ENCODE measurements at regions not wholly inside any gene's neighbourhood (a gene's known extent, or its start where the extent isn't known, plus 50 kb on each side); places are given as distances from the start of the nearest gene placed in this dataset.

- no peaks in the 10 kb centered on the region for H3K4me1 Mint-ChIP-seq
- DNase-seq, result no peak
- H3K27ac Mint-ChIP-seq, result no peak overlapping the region
- Histone ChIP-seq H3K4me3 (ENCODE audit: low read length) (no peak overlapping the region), H3K4me1 (ENCODE audit: control insufficient read depth, insufficient read depth, low read length) (no peaks in the 10 kb centered on the region), H3K9ac (ENCODE audit: extremely low read depth, low read length, poor library complexity, severe bottlenecking) (no peak overlapping the region), H3K27ac (ENCODE audit: low read depth, low read length) (no peak overlapping the region), H3K36me3 (ENCODE audit: control insufficient read depth, insufficient read depth, low read length) (no peaks in the 10 kb centered on the region), H3K27me3 (ENCODE audit: control insufficient read depth, insufficient read depth, low read length, poor library complexity, severe bottlenecking) (no peaks in the 10 kb centered on the region), H3K9me3 (ENCODE audit: control insufficient read depth, low read length) (peaks cover 12% of the 10 kb centered on the region)
- no peaks in the 10 kb centered on the region for H3K36me3 Mint-ChIP-seq (ENCODE audit: low read depth)
- no peak overlapping the region for H3K4me3 Mint-ChIP-seq
- H3K27me3 Mint-ChIP-seq (ENCODE audit: insufficient read depth), result no peaks in the 10 kb centered on the region
- peaks cover 19% of the 10 kb centered on the region for H3K9me3 Mint-ChIP-seq
- TF ChIP-seq CTCF (conservative IDR thresholded peaks at IDR 0.05), result no peak
Measured at GRCh38 chr9:13920557-13920956, 393.4 kb downstream of the NFIB start.

DNA sequence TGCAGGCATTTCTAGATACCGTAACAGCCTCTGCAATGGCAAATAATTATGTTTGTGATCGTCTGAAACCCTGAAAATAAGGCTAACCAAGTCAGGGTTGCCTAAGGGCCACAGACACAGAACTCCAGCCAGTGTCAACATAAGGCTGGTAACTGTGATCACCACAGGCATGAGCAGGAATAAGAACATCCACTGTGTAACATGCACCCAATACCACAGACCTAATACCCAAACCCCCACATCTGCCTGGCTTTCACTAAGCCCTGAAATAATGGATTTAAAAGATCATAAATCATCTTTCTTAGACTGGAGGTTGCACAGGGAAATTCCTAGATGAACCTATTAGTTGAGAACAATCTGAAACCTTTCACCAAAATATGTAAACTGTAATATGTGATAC, 394.5 kb downstream of the NFIB start:
- H3K4me1 ChIP-seq (ENCODE audit: control insufficient read depth, insufficient read depth, low read length), result no peaks in the 10 kb centered on the region
- Mint-ChIP-seq H3K4me1 (no peaks in the 10 kb centered on the region), H3K36me3 (ENCODE audit: low read depth) (no peaks in the 10 kb centered on the region), H3K27ac (no peak overlapping the region), H3K4me3 (no peak overlapping the region), H3K27me3 (ENCODE audit: insufficient read depth) (no peaks in the 10 kb centered on the region), H3K9me3 (peaks cover 15% of the 10 kb centered on the region)
- WGBS, 2 experiments (ENCODE audit: insufficient coverage in 1 of 2, insufficient read length in 1 of 2), result 88 to 100% methylated on average over 2 of the region's 2 CpGs
- H3K9ac ChIP-seq (ENCODE audit: extremely low read depth, low read length, poor library complexity, severe bottlenecking), result no peak overlapping the region
- TF ChIP-seq CTCF (conservative IDR thresholded peaks at IDR 0.05), result no peak
- no peak for DNase-seq
- no peaks in the 10 kb centered on the region for H3K27me3 ChIP-seq (ENCODE audit: control insufficient read depth, insufficient read depth, low read length, poor library complexity, severe bottlenecking)
- H3K9me3 ChIP-seq (ENCODE audit: control insufficient read depth, low read length), result peaks cover 12% of the 10 kb centered on the region
- H3K27ac ChIP-seq (ENCODE audit: low read depth, low read length), result no peak overlapping the region
- no peak overlapping the region for H3K4me3 ChIP-seq (ENCODE audit: low read length)
- H3K36me3 ChIP-seq (ENCODE audit: control insufficient read depth, insufficient read depth, low read length), result no peaks in the 10 kb centered on the region

DNA sequence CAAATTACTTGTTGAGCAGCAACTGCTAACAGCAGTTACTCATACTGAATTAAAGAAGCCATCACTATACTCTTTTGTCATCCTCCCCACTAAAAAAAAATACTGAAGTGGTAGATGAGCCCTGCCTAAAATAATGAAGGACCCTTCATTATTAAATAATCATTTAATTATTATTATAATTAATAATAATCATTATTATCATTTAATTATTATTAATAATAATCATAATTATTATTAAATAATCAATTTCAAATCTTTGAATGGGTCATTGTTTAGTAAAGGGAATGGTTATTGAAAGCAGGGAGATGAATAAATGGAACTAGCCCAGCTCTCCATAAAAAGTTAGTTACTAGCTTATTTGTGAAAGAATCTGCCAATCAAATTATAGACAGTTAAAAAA, 396.4 kb downstream of the NFIB start:
- no peaks in the 10 kb centered on the region for H3K9me3 Mint-ChIP-seq
- H3K36me3 Mint-ChIP-seq (ENCODE audit: low read depth), result no peaks in the 10 kb centered on the region
- no peak for DNase-seq
- Histone ChIP-seq H3K9ac (ENCODE audit: extremely low read depth, low read length, poor library complexity, severe bottlenecking) (no peak overlapping the region), H3K27ac (ENCODE audit: low read depth, low read length) (no peak overlapping the region), H3K4me1 (ENCODE audit: control insufficient read depth, insufficient read depth, low read length) (no peaks in the 10 kb centered on the region), H3K4me3 (ENCODE audit: low read length) (no peak overlapping the region), H3K27me3 (ENCODE audit: control insufficient read depth, insufficient read depth, low read length, poor library complexity, severe bottlenecking) (no peaks in the 10 kb centered on the region), H3K9me3 (ENCODE audit: control insufficient read depth, low read length) (no peaks in the 10 kb centered on the region), H3K36me3 (ENCODE audit: control insufficient read depth, insufficient read depth, low read length) (no peaks in the 10 kb centered on the region)
- H3K27ac Mint-ChIP-seq, result no peak overlapping the region
- no peak for TF ChIP-seq CTCF (conservative IDR thresholded peaks at IDR 0.05)
- H3K27me3 Mint-ChIP-seq (ENCODE audit: insufficient read depth), result no peaks in the 10 kb centered on the region
- H3K4me3 Mint-ChIP-seq, result no peak overlapping the region
- no peaks in the 10 kb centered on the region for H3K4me1 Mint-ChIP-seq
